IMR-90 (cell line): ENCODE measurements at regions not wholly inside any gene's neighbourhood (a gene's known extent, or its start where the extent isn't known, plus 50 kb on each side); places are given as distances from the start of the nearest gene placed in this dataset.

ENCODE experiments used
- ATAC-seq: fragments of 200-7000 bp; cut with Tn5 transposase; 2 replicates; pipeline ENCODE4 v1.9.1; 2020; ENCODE audit warnings: low read depth, mild to moderate bottlenecking, moderate library complexity
- BruUV-seq: library from RNA; stranded (reverse); fragments of 400-500 nt; replicated peaks from 2 replicates; lab custom pipeline; 2021; lab: Mats Ljungman, UMichigan
- CTCF ChIA-PET: fragments of 300-600 bp; formaldehyde crosslinking; extraction: SDS; loops from one replicate; lab custom pipeline; 2021; ENCODE audit warnings: antibody characterized with exemption; lab: Yijun Ruan, JAX
- POLR2A ChIA-PET: fragments of 300-600 bp; sonication (Branson Sonifier 250); formaldehyde crosslinking; loops from one replicate; lab custom pipeline; 2022; ENCODE audit warnings: antibody characterized with exemption; ENCODE audit not compliant: unreplicated experiment; lab: Charles Lee
- DNase-seq: peaks from one replicate; pipeline ENCODE4 v3.0.0; 2013
- H2AFZ ChIP-seq: replicated peaks from 2 replicates; pipeline ENCODE3; 2013; ENCODE audit warnings: low read length, mild to moderate bottlenecking; ENCODE audit not compliant: poor library complexity
- H2AK5ac ChIP-seq: 2 replicates; pipeline ENCODE4 v1.6.1; 2013; ENCODE audit warnings: low read depth, low read length, inconsistent platforms
- H2AK9ac ChIP-seq: replicated peaks from 2 replicates; pipeline ENCODE3; 2013; ENCODE audit warnings: mild to moderate bottlenecking, low read depth, low read length, moderate library complexity; ENCODE audit not compliant: poor library complexity
- H2BK120ac ChIP-seq: 2 replicates; pipeline ENCODE4 v1.6.1; 2013; ENCODE audit warnings: low read depth, low read length, inconsistent platforms
- H2BK15ac ChIP-seq: 3 replicates; pipeline ENCODE4 v1.6.1; 2013; ENCODE audit warnings: low read depth, low read length, inconsistent platforms
- H2BK20ac ChIP-seq: 2 replicates; pipeline ENCODE4 v1.6.1; 2013; ENCODE audit warnings: low read depth, mild to moderate bottlenecking, inconsistent platforms, low read length, moderate library complexity
- H2BK5ac ChIP-seq: 2 replicates; pipeline ENCODE4 v1.6.1; 2013; ENCODE audit warnings: mild to moderate bottlenecking, low read depth, low read length, inconsistent platforms; ENCODE audit not compliant: poor library complexity, severe bottlenecking
- H3K14ac ChIP-seq: replicated peaks from 2 replicates; pipeline ENCODE4 v1.6.1; 2013; ENCODE audit warnings: low read depth, low read length, inconsistent platforms
- H3K18ac ChIP-seq: 2 replicates; pipeline ENCODE4 v1.6.1; 2013; ENCODE audit warnings: low read depth, low read length, control low read depth
- H3K23ac ChIP-seq: 2 replicates; pipeline ENCODE4 v1.6.1; 2013; ENCODE audit warnings: low read depth, low read length, inconsistent platforms
- H3K27ac ChIP-seq: 2 replicates; pipeline ENCODE4 v1.5.1; 2013; ENCODE audit warnings: mild to moderate bottlenecking, control low read depth, low read length; ENCODE audit not compliant: insufficient read depth
- H3K27me3 ChIP-seq: 2 replicates; pipeline ENCODE4 v1.6.1; 2013; ENCODE audit warnings: low read length; ENCODE audit not compliant: control insufficient read depth, insufficient read depth
- H3K36me3 ChIP-seq: 2 replicates; pipeline ENCODE4 v1.6.1; 2013; ENCODE audit warnings: low read length, mixed read lengths; ENCODE audit not compliant: control insufficient read depth, insufficient read depth
- H3K4ac ChIP-seq: 2 replicates; pipeline ENCODE4 v1.6.1; 2013; ENCODE audit warnings: low read depth, low read length, inconsistent platforms
- H3K4me1 ChIP-seq: 2 replicates; pipeline ENCODE4 v1.6.1; 2013; ENCODE audit warnings: low read length, mixed read lengths; ENCODE audit not compliant: control insufficient read depth, insufficient read depth
- H3K4me2 ChIP-seq: 2 replicates; pipeline ENCODE4 v1.6.1; 2013; ENCODE audit warnings: low read depth, mild to moderate bottlenecking, control low read depth, low read length, moderate library complexity
- H3K4me3 ChIP-seq: 2 replicates; pipeline ENCODE4 v1.5.1; 2013; ENCODE audit warnings: low read depth, mild to moderate bottlenecking, control low read depth, low read length, moderate library complexity; ENCODE audit not compliant: insufficient read depth
- H3K56ac ChIP-seq: 2 replicates; pipeline ENCODE4 v1.6.1; 2013; ENCODE audit warnings: low read length, inconsistent platforms; ENCODE audit not compliant: insufficient read depth; ENCODE audit errors: extremely low read depth
- H3K79me1 ChIP-seq, 2 experiments: 2 replicates each; pipeline ENCODE4 v1.6.1; 2013; ENCODE audit warnings: low read length in 2 of 2, inconsistent platforms in 1 of 2, low read depth in 1 of 2
- H3K9ac ChIP-seq: 2 replicates; pipeline ENCODE4 v1.6.1; 2013; ENCODE audit warnings: low read depth, low read length, control low read depth
- H3K9me1 ChIP-seq: 2 replicates; pipeline ENCODE4 v1.6.1; 2013; ENCODE audit warnings: low read length, inconsistent platforms; ENCODE audit not compliant: insufficient read depth
- H3K9me3 ChIP-seq: 2 replicates; pipeline ENCODE4 v1.6.1; 2013; ENCODE audit warnings: low read length; ENCODE audit not compliant: control insufficient read depth, insufficient read depth
- H4K20me1 ChIP-seq: 2 replicates; pipeline ENCODE4 v1.6.1; 2013; ENCODE audit warnings: low read length, inconsistent platforms; ENCODE audit not compliant: insufficient read depth
- H4K5ac ChIP-seq: 2 replicates; pipeline ENCODE4 v1.6.1; 2013; ENCODE audit warnings: mild to moderate bottlenecking, low read depth, low read length, control low read depth
- H4K8ac ChIP-seq, 2 experiments: 2 replicates each; pipeline ENCODE4 v1.6.1; 2013; ENCODE audit warnings: low read depth in 2 of 2, low read length in 2 of 2, control low read depth in 1 of 2, inconsistent platforms in 1 of 2
- H4K91ac ChIP-seq: 2 replicates; pipeline ENCODE4 v1.6.1; 2013; ENCODE audit warnings: low read depth, low read length, inconsistent platforms; ENCODE audit not compliant: insufficient read depth
- BHLHE40 ChIP-seq: fragments of 150-350 bp; IDR thresholded peaks from 2 replicates; pipeline ENCODE4 v1.6.1; 2016; ENCODE audit warnings: mild to moderate bottlenecking, low read depth, low read length
- CEBPB ChIP-seq: IDR thresholded peaks from 2 replicates; pipeline ENCODE4 v1.6.1; 2012; ENCODE audit warnings: low read depth, low read length, improper control_type of control experiment
- FOS ChIP-seq: fragments of 150-350 bp; IDR thresholded peaks from 2 replicates; pipeline ENCODE4 v1.6.1; 2016; ENCODE audit warnings: low read depth, low read length
- MAFK ChIP-seq: IDR thresholded peaks from 2 replicates; pipeline ENCODE4 v1.6.1; 2012; ENCODE audit warnings: low read depth, low read length, improper control_type of control experiment
- MXI1 ChIP-seq: IDR thresholded peaks from 2 replicates; pipeline ENCODE4 v1.6.1; 2012; ENCODE audit warnings: low read depth, mild to moderate bottlenecking, low read length, moderate library complexity, borderline replicate concordance
- NFE2L2 ChIP-seq: fragments of 150-350 bp; IDR thresholded peaks from 2 replicates; pipeline ENCODE4 v1.6.1; 2016; ENCODE audit warnings: low read depth, mild to moderate bottlenecking, low read length
- POLR2A ChIP-seq: IDR thresholded peaks from 2 replicates; pipeline ENCODE4 v1.6.1; 2012; ENCODE audit warnings: mild to moderate bottlenecking, low read depth, low read length
- RAD21 ChIP-seq: IDR thresholded peaks from 2 replicates; pipeline ENCODE4 v1.6.1; 2012; ENCODE audit warnings: low read length, improper control_type of control experiment
- RCOR1 ChIP-seq: IDR thresholded peaks from 2 replicates; pipeline ENCODE4 v1.6.1; 2012; ENCODE audit warnings: mild to moderate bottlenecking, low read length, improper control_type of control experiment; ENCODE audit not compliant: insufficient replicate concordance
- RFX5 ChIP-seq: IDR thresholded peaks from 2 replicates; pipeline ENCODE4 v1.8.0; 2012; ENCODE audit warnings: low read depth, mild to moderate bottlenecking, low read length, moderate library complexity
- SMC3 ChIP-seq: fragments of 150-350 bp; IDR thresholded peaks from 2 replicates; pipeline ENCODE4 v1.6.1; 2016; ENCODE audit warnings: low read depth, mild to moderate bottlenecking, antibody characterized with exemption, low read length, moderate library complexity
- WGBS, 2 experiments: methylation state at CpG; one replicate each; pipeline versions ENCODE4 v1.1.5 to v1.1.7; 2013; ENCODE audit warnings: missing lambda C conversion rate in 2 of 2; ENCODE audit not compliant: insufficient read length in 1 of 2; ENCODE audit errors: extremely low coverage in 2 of 2; 5-methylcytosine and 5-hydroxymethylcytosine counted together
- dilution Hi-C: fragments of 300-500 bp; cut with HindIII; formaldehyde crosslinking; loops from one replicate; pipeline ENCODE4 v1.14.3; 2018; ENCODE audit warnings: low sequenced_read_pairs; ENCODE audit not compliant: unreplicated experiment
- in situ Hi-C: fragments of 300-500 bp; cut with MboI; formaldehyde crosslinking; loops from 3 replicates; pipeline ENCODE4 v1.14.3; 2019; ENCODE audit warnings: low sequenced_read_pairs, inconsistent platforms, mixed read lengths
- intact Hi-C: fragments of 100-400 bp; cut with micrococcal nuclease; formaldehyde crosslinking; loops from 2 replicates; pipeline ENCODE4 v1.10.0; 2022
- TF ChIP-seq, protein P1 (sequence below): conservative IDR thresholded peaks from 2 replicates; pipeline ENCODE4 v1.5.1; 2012; ENCODE audit warnings: mild to moderate bottlenecking, low read depth, low read length, improper control_type of control experiment
- TF ChIP-seq, protein P2 (sequence below): fragments of 150-350 bp; IDR thresholded peaks from 2 replicates; pipeline ENCODE4 v1.6.1; 2017; ENCODE audit warnings: mild to moderate bottlenecking, antibody characterized with exemption, low read length, low read depth

DNA sequence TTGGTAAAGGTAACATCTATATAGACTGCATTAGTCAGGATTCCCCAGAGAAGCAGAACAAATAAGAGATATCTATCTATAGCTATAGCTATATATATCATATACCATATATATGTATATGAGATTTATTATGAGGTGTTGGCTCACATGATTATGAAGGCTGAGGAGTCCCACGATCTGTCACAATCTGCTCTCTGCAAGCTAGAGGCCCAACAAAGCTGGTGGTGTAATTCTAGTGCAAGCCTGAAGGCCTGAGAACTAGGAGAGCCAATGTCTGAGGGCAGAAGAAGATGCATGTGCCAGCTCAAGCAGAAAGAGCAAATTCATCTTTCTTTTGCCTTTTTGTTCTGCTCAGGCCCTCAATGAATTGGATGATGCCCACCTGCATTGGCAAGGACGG lies 102.2 kb upstream of the PLPPR1 start:
- Histone ChIP-seq H3K4ac (no peak overlapping the region), H2AK9ac (no peak overlapping the region), H4K5ac (no peak overlapping the region), H3K18ac (no peak overlapping the region), H2AK5ac (no peak overlapping the region), H3K56ac (no peak overlapping the region), H3K9ac (no peak overlapping the region), H3K4me1 (no peaks in the 10 kb centered on the region), H3K14ac (no peak overlapping the region), H3K27me3 (no peaks in the 10 kb centered on the region), H3K4me3 (no peak overlapping the region), H4K8ac (no peak overlapping the region), H4K20me1 (no peaks in the 10 kb centered on the region), H2AFZ (no peak overlapping the region), H2BK120ac (no peak overlapping the region), H3K9me3 (peaks cover 4% of the 10 kb centered on the region; the same call in 1 of the 2 replicates), H2BK5ac (no peak overlapping the region), H3K79me1 (no peaks in the 10 kb centered on the region), H3K27ac (no peak overlapping the region), H3K36me3 (no peaks in the 10 kb centered on the region), H2BK20ac (no peak overlapping the region), H2BK15ac (no peak overlapping the region), H4K91ac (no peak overlapping the region), H3K4me2 (no peak overlapping the region), H3K23ac (no peak overlapping the region), H3K9me1 (no peaks in the 10 kb centered on the region)
- ChIA-PET CTCF (no interaction called here), POLR2A (no interaction called here)
- no CpG with 5 or more reads among the region's 2 CpGs for WGBS, 2 experiments
- ATAC-seq, result no peak
- BruUV-seq, result no TSS peak
- intact Hi-C loops (no loop called here), dilution Hi-C loops (no loop called here), in situ Hi-C loops (no loop called here)
- TF ChIP-seq BHLHE40 (no peak), MAFK (no peak), RAD21 (no peak), RCOR1 (no peak), CEBPB (no peak), POLR2A (no peak), SMC3 (no peak), FOS (no peak), MXI1 (no peak), RFX5 (no peak), NFE2L2 (no peak)
- TF ChIP-seq, protein P1, sequence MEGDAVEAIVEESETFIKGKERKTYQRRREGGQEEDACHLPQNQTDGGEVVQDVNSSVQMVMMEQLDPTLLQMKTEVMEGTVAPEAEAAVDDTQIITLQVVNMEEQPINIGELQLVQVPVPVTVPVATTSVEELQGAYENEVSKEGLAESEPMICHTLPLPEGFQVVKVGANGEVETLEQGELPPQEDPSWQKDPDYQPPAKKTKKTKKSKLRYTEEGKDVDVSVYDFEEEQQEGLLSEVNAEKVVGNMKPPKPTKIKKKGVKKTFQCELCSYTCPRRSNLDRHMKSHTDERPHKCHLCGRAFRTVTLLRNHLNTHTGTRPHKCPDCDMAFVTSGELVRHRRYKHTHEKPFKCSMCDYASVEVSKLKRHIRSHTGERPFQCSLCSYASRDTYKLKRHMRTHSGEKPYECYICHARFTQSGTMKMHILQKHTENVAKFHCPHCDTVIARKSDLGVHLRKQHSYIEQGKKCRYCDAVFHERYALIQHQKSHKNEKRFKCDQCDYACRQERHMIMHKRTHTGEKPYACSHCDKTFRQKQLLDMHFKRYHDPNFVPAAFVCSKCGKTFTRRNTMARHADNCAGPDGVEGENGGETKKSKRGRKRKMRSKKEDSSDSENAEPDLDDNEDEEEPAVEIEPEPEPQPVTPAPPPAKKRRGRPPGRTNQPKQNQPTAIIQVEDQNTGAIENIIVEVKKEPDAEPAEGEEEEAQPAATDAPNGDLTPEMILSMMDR, result no peak
- TF ChIP-seq, protein P2, sequence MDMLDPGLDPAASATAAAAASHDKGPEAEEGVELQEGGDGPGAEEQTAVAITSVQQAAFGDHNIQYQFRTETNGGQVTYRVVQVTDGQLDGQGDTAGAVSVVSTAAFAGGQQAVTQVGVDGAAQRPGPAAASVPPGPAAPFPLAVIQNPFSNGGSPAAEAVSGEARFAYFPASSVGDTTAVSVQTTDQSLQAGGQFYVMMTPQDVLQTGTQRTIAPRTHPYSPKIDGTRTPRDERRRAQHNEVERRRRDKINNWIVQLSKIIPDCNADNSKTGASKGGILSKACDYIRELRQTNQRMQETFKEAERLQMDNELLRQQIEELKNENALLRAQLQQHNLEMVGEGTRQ, result no peak
- no peak for DNase-seq
